Tibial nerve (tissue), 4 donors: ENCODE measurements at regions not wholly inside any gene's neighbourhood (a gene's known extent, or its start where the extent isn't known, plus 50 kb on each side); places are given as distances from the start of the nearest gene placed in this dataset.

Experiments used
- CTCF ChIP-seq, 5 experiments: fragments of 200-600 bp in 3 of 5; fragments of 450-650 bp in 2 of 5; sonication (generic) in 3 of 5; IDR thresholded peaks; one replicate each; pipeline ENCODE4 v1.5.1; 2016 to 2019; ENCODE audit warnings: antibody characterized with exemption in 5 of 5, mild to moderate bottlenecking in 3 of 5, moderate library complexity in 2 of 5
- EP300 ChIP-seq, 2 donors: sonication (generic); formaldehyde crosslinking; IDR thresholded peaks; one replicate each; pipeline ENCODE4 v1.6.1; 2017; ENCODE audit warnings: antibody characterized with exemption in 2 of 2, mild to moderate bottlenecking in 1 of 2
- POLR2A ChIP-seq, 2 donors: fragments of 450-650 bp; IDR thresholded peaks; one replicate each; pipeline ENCODE4 v1.6.1; 2017; ENCODE audit warnings: antibody characterized with exemption in 2 of 2, mild to moderate bottlenecking in 2 of 2, moderate library complexity in 2 of 2

- TF ChIP-seq CTCF (IDR thresholded peaks at IDR 0.05) (no peak), POLR2A (IDR thresholded peaks at IDR 0.05) (no peak), EP300 (IDR thresholded peaks at IDR 0.05) (no peak)
These were observed 152.1 kb downstream of the DUSP6 start for GRCh38 chr12:89200217-89200616.
